HG02938 (cell line): ENCODE measurements at regions not wholly inside any gene's neighbourhood (a gene's known extent, or its start where the extent isn't known, plus 50 kb on each side); places are given as distances from the start of the nearest gene placed in this dataset.
"Not testable (repeated sequence)": the region's sequence is repeated elsewhere in the genome, so short reads cannot be mapped to it uniquely, and the experiment has no call there.

Experiments used
- ATAC-seq: cut with Tn5 transposase; IDR thresholded peaks from one replicate; pipeline ENCODE4 v1.9.1; 2021; ENCODE audit warnings: mild to moderate bottlenecking, moderate library complexity; ENCODE audit not compliant: unreplicated experiment

DNA sequence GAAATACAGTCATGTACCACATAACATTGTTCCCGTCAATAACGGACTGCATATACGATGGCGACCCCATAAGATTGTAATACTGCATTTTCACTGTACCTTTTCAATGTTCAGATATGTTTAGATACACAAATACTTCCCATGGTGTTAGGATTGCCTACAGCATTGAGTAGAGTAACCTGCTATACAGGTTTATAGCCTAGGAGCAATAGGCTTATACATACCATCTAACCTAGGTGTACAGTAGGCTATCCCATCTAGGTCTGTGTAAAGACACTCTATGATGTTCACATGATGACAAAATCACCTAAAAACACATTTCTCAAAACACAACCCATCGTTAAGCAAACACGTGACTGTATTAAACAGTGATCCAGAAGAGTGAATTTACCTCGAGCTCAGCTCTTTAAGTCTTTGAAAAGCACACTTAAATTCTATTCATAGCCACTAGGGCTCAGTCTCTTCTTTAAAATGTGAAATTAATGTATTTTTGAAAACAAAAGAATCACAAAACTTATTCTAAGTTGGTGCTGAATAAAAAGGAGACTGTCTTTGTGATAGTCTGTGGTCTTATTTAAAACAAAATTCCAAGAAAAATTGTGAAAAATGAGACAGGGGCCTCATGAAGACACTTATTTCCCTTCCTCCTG, 239.1 kb upstream of the ARID2 start:
- ATAC-seq, result no peak

DNA sequence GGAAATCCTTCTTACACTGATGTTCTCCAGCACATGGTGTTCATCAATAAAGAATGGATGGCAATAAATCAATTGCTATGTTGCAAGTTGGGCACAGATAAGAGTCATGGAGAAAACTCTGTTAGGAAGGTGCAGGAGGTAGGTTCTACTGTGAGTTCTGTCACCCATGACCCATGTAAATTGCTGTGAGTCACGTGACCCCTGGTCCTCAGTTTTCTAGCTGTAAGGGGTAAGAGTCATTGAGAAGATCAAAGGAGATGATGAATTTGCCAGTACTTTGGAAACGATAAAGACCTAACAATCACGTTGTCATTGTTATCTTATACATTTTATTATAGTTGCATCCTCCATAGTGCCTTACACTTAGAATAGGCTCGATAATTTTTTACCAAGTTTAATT, 235.2 kb upstream of the ARID2 start:
- ATAC-seq, result no peak

DNA sequence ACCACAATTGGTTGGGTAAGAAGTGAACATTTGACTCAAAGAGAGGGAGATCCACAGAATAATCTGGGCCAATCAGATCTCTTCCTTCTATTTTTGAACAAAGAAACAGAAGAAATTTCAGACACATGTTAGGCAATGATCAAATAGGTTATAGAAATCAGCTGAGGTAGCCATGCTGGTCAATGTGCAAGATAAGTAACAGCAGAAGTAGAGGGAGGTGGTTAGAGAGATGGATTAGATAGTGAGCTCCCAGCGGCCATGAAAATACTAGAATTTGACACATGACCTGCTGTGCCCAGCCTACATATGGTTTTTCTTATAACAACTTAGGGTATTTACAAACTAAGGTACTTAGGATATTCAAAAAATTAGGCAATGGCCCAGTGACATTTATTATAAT, 230.9 kb upstream of the ARID2 start:
- ATAC-seq, result no peak

DNA sequence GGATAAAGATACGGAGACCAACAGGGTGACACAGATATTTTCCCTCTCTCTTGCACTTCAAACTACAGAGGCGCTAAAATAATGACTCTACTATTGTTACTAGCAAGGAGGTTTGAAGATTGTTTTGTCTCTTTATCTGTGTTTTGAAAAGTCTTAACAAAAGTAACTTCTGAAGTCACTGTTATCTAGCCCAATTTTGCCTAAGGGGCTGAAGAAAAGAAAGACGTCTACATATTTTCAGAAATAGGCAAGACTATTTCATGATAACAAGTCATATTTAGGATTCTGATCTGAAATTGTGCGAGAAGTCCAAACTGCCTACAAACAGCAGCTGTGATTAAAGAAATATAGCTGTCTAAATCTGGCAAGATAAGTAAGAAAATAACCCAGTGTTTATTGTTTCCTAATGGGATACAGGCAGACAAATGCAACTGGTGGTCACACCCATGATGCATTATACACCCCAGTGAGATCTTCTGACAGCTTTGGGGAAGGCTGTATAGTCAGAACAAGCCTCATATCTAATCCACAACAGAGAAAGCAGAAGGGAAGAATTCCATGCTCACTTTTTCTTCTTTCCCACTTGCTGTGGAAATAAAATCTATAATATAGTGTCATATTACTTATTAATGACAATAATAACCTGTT, 226.9 kb upstream of the ARID2 start:
- no peak for ATAC-seq

DNA sequence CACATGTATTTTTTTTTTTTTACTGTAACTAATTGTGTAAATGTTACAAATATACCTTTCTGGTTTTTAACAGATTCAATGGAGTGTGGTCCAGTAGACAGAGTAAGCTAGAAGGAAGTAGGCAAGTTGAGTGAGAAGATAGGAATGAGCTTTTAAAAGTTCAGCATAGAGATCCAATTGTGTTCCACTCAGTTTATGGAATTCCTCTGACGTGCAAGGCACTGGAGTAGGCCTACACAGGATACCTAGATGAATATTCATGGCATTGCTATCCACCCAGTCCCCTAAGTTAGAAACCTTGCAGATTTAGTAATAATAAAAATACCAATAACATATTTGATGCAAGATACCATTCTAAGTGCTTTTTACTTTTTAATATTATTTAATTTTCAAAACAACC, 225.6 kb upstream of the ARID2 start:
- ATAC-seq, result no peak

DNA sequence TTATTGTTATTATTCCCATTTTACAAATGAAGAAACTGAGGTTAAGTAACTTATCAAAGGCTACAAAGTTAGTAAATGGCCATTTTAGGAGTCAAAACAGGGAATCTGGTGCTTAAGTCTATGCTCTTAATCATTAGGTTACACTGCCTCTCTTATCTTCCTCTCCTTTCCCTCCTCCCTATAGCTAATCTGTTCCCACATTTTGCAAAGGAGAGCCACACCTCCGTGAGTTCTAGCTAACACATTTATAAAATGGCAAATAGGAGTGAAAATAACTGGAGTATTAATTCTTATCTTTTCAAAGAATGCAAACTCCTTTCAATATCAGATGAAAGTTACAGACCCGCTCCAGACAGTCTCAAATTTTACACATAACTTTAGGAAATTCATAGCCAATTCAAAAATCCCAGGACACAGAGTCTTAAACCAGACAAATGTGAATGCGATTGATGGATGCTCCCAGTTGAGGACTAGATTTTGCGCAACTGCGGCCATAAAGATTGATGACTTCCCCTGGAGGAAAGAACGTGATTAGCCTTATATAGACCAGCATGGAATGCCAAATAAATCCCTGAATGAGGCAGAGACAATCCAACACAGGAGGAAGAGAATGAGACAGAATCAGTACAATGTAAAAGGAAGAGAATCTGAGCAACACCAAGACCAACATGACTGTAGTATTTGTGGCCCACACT, 225.0 kb upstream of the ARID2 start:
- ATAC-seq, result no peak

- no peak for ATAC-seq
These were observed 220.3 kb upstream of the ARID2 start for GRCh38 chr12:45509187-45509586.

GRCh38 chr12:45509621-45510020, 219.9 kb upstream of the ARID2 start:
- no peak for ATAC-seq

DNA sequence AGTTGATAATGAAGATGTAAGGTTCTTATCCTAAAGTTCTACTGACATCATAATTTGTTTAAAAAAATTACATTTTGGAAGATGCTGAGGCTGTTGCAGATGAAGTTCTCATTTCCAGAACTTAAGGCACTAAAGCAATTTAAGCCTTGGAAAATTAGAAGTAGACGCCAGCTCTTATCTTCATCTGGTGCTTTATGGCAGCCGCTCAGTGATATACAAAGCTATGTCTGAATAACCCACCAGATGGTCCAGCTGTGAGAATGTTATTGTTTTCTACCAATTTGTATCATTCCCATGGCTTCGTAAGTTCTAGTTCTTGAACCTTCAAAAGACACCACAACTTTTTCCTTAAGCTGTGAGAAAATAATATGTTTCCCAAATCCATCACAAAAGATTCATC, 212.1 kb upstream of the ARID2 start:
- no peak for ATAC-seq

DNA sequence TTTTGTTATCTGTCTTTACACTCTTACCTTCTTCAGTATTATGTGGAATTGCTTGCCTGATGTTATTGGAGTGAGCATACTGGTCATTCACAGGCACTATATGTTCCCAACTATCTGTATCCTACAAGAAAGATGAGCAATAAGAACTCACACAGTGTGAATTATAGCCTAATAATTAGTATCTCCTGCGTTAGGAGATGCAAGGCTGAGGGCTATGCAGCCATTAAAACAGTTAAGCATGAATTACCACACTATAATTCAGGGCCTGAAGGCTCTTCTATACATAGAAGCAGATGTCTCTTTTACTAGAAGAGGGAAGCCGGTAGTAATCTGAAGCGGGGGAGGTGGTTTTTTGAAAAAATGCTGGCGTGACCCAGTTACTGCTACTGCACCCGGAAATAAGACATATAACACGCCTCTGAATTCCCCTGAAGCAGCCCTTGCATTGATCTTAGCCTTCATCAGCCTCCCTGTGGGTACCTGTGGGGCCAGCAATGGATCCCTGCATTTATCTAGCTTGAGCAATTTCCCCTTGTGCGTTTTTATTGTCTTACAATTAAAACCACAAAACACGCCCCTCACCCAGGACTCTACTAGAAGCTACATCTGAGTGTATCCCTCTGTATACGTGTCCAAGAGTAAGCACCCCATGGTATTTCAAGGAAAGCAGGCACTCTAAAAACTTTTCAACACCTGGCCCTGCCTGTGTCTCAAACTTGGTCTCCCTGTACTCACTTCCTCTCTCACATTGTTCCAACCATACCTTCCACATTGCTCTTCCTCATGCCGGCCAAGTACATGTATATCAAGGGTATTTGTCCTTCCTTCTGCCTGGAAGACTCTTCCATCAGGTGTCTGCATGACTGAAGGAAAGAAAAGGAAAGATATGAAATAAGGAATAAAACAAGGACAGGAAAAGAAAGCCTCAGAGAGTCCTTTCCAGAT, 210.9 kb upstream of the ARID2 start:
- ATAC-seq, result peak; percentile 68

DNA sequence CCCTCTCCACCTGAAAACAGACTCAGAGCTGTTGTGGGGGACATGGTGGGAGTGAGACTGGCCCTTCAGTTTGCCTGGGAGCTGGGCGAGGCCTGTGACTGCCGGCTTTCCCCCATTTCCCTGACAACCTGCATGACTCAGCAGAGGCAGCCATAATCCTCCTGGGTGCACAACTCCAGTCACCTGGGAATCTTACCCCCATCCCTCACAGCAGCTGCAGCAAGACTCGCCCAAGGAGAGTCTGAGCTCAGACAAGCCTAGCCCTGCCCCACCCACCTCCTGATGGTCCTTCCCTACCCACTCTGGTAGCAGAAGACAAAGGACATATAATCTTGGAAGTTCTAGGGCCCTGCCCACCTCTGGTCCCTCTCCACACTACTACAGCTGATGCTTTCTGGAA, 207.3 kb upstream of the ARID2 start:
- no peak for ATAC-seq

DNA sequence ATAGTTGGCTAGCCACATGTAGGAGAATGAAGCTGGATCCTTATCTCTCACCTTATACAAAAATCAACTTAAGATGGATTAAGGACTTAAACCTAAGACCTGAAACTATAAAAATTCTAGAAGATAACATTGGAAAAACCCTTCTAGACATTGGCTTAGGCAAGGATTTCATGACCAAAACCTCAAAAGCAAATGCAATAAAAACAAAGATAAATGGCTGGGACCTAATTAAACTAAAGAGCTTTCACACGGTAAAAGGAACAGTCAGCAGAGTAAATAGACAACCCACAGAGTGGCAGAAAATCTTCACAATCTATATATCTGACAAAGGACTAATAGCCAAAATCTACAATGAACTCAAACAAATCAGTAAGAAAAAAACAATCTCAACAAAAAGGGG, 202.7 kb upstream of the ARID2 start:
- ATAC-seq, result not testable (repeated sequence)

GRCh38 chr12:45532113-45532512, 197.4 kb upstream of the ARID2 start:
- no peak for ATAC-seq

- no peak for ATAC-seq
These were observed 193.8 kb upstream of the ARID2 start for GRCh38 chr12:45535610-45536180.

DNA sequence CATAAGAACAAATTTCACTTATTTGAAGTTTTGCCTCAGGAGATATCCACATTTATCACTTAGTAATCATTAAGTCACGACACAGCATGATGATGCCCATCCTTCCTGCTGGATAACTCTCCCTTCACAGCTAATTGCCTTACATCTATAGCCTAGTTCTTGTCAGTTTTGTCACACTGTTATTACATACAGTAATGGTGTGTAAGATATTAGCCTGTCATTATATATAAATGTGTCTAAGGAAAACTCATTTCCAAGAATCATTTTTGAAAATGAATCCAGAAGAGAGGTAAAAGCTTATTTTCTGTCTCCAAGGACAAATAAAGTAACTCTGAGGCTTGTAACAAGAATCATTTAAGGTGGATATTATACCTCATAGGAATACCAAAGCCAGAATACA, 193.2 kb upstream of the ARID2 start:
- no peak for ATAC-seq

GRCh38 chr12:45540661-45541341, 188.7 kb upstream of the ARID2 start:
- no peak for ATAC-seq

DNA sequence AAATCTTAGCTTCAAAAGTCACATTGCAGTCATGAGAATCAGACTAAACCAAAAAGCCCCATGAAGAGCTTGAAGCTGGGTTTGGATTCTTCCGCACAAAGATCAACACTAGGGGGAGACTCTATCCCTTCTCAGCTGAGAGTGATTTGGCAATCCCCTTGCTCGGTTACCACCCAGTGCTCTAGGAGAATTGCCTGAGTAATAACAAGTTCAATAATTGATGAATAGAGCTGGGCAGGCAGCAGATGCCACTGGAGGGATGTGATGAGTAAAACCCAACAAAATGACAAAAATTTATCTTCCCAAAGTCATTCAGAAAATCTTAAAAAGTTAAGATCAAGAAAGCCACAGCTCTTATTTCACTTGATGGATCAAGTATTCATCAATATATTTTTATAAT, 185.6 kb upstream of the ARID2 start:
- peak; percentile 90 for ATAC-seq

DNA sequence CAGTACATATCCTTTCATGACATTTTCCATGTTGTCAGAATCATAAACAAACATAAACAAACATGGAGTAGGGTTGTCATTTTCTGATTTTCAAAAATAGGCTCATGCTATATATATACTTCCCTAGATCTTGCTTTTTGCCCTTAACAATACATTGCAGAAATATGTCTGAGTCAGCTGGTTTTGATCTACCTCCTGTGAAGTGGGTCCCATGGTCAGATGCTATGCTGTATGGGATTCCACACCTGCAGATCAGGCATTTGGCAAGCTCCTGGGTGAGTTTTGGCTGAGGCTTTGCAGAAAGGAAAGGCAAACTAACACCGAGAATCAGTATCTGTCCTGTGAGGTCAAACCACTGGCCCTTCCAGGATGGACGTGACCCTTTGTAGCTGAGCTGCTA, 183.0 kb upstream of the ARID2 start:
- no peak for ATAC-seq

- ATAC-seq, result no peak
These were observed 182.4 kb upstream of the ARID2 start for GRCh38 chr12:45547132-45547531.

DNA sequence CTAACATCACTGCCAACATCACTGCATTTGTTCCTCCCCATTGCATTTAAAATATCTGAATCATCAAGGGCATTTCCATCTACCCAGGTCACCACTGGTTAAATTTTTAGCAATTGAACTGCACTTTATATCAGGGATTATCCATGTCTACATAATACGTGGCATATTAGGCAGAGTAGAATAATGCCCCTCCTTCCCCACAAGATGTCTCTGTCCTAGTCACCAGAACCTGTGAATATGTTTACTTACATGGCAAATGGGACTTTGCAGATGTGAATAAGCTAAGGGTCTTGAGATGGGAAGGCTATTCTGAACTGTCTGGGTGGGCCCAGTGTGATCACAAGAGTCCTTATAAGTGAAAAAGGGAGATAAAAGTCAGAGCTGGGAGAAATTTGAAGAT, 181.7 kb upstream of the ARID2 start:
- no peak for ATAC-seq
